A673 (cell line): ENCODE measurements at regions not wholly inside any gene's neighbourhood (a gene's known extent, or its start where the extent isn't known, plus 50 kb on each side); places are given as distances from the start of the nearest gene placed in this dataset.

ENCODE experiments used
- EZH2 ChIP-seq: fragments of 200-600 bp; sonication (generic); IDR thresholded peaks from 2 replicates; pipeline ENCODE4 v1.6.1; 2017; ENCODE audit warnings: borderline replicate concordance, low read depth, mild to moderate bottlenecking, mixed read lengths, antibody characterized with exemption, low read length; ENCODE audit not compliant: poor library complexity, severe bottlenecking
- TF ChIP-seq, protein P1 (sequence below): fragments of 300-800, 200-600 bp; sonication (generic); conservative IDR thresholded peaks from 2 replicates; pipeline ENCODE4 v1.5.1; 2017; ENCODE audit warnings: low read depth, mild to moderate bottlenecking, antibody characterized with exemption, low read length, moderate library complexity, mixed read lengths

DNA sequence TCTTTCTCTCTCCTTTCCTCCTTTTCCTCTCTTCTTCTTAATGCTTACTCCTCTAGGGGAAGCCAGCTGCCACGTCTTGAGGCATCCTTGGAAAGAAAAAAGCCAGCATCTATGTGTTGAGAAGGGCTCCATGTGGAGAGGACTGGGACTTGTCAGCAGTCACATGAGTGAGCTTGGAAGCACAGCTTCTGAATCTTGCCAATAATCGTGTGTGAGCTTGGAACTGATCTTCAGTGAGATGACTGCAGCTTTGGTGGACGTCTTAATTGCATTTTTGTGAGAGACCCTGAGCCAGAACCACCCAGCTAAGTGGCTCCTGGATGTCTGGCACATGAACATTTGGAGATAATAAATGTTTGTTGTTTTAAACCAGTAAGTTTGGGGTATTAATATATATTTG, 371.7 kb downstream of the SLITRK2 start:
- TF ChIP-seq, protein P1, sequence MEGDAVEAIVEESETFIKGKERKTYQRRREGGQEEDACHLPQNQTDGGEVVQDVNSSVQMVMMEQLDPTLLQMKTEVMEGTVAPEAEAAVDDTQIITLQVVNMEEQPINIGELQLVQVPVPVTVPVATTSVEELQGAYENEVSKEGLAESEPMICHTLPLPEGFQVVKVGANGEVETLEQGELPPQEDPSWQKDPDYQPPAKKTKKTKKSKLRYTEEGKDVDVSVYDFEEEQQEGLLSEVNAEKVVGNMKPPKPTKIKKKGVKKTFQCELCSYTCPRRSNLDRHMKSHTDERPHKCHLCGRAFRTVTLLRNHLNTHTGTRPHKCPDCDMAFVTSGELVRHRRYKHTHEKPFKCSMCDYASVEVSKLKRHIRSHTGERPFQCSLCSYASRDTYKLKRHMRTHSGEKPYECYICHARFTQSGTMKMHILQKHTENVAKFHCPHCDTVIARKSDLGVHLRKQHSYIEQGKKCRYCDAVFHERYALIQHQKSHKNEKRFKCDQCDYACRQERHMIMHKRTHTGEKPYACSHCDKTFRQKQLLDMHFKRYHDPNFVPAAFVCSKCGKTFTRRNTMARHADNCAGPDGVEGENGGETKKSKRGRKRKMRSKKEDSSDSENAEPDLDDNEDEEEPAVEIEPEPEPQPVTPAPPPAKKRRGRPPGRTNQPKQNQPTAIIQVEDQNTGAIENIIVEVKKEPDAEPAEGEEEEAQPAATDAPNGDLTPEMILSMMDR = no peak
- no peak for TF ChIP-seq EZH2
